Nephron progenitor cell (in vitro differentiated cells): ENCODE measurements at regions not wholly inside any gene's neighbourhood (a gene's known extent, or its start where the extent isn't known, plus 50 kb on each side); places are given as distances from the start of the nearest gene placed in this dataset.

ENCODE experiments used
- DNase-seq: peaks from one replicate; pipeline ENCODE4 v3.0.0; 2021
- H3K27ac Mint-ChIP-seq: 2 replicates; pipeline ENCODE4 v1.8.0; 2021; ENCODE audit warnings: mild to moderate bottlenecking, moderate library complexity, mixed read lengths
- H3K27me3 Mint-ChIP-seq: 2 replicates; pipeline ENCODE4 v1.8.0; 2021; ENCODE audit warnings: mild to moderate bottlenecking, low read depth, mixed read lengths; ENCODE audit not compliant: poor library complexity
- H3K36me3 Mint-ChIP-seq: 2 replicates; pipeline ENCODE4 v1.8.0; 2021; ENCODE audit warnings: low read depth, mixed read lengths
- H3K4me1 Mint-ChIP-seq: 2 replicates; pipeline ENCODE4 v1.8.0; 2021; ENCODE audit warnings: mixed read lengths
- H3K4me3 Mint-ChIP-seq: 2 replicates; pipeline ENCODE4 v1.8.0; 2021; ENCODE audit warnings: mild to moderate bottlenecking, moderate library complexity, mixed read lengths
- H3K9me3 Mint-ChIP-seq: 2 replicates; pipeline ENCODE4 v1.8.0; 2021; ENCODE audit warnings: mild to moderate bottlenecking, moderate library complexity, mixed read lengths
- TF ChIP-seq, protein P1 (sequence below): fragments of 200-600 bp; sonication (generic); IDR thresholded peaks from 2 replicates; pipeline ENCODE4 v1.5.0; 2021; ENCODE audit warnings: antibody characterized with exemption

DNA sequence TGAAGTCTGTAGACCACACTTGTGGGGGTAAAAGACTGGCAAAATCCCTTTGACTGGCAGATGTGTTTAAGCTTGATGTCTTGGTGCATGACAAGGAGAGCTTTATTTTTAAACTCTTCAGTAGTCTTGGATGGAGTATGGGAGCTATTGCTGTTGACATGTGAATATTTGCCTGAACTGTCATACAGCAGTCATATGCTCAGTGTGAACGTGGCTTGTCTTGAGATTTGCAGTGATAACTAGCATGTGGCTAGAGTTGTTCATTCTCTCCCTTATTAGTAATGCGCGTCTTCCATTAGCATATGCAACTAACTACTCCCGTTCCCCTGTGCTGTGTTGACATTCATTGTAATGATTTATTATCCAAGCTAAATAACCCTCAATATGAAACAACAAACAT lies 523.6 kb upstream of the WWC1 start:
- no peak overlapping the region for H3K4me3 Mint-ChIP-seq
- no peaks in the 10 kb centered on the region for H3K36me3 Mint-ChIP-seq
- H3K27ac Mint-ChIP-seq = no peak overlapping the region
- TF ChIP-seq, protein P1, sequence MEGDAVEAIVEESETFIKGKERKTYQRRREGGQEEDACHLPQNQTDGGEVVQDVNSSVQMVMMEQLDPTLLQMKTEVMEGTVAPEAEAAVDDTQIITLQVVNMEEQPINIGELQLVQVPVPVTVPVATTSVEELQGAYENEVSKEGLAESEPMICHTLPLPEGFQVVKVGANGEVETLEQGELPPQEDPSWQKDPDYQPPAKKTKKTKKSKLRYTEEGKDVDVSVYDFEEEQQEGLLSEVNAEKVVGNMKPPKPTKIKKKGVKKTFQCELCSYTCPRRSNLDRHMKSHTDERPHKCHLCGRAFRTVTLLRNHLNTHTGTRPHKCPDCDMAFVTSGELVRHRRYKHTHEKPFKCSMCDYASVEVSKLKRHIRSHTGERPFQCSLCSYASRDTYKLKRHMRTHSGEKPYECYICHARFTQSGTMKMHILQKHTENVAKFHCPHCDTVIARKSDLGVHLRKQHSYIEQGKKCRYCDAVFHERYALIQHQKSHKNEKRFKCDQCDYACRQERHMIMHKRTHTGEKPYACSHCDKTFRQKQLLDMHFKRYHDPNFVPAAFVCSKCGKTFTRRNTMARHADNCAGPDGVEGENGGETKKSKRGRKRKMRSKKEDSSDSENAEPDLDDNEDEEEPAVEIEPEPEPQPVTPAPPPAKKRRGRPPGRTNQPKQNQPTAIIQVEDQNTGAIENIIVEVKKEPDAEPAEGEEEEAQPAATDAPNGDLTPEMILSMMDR = no peak
- no peak for DNase-seq
- H3K27me3 Mint-ChIP-seq = peaks cover 4% of the 10 kb centered on the region
- no peaks in the 10 kb centered on the region for H3K9me3 Mint-ChIP-seq
- H3K4me1 Mint-ChIP-seq = peaks cover 26% of the 10 kb centered on the region

GRCh38 chr5:167769846-167770413 lies 521.5 kb upstream of the WWC1 start:
- Mint-ChIP-seq H3K4me1 (peaks cover 7% of the 10 kb centered on the region), H3K27ac (no peak overlapping the region), H3K36me3 (no peaks in the 10 kb centered on the region), H3K27me3 (peaks cover under 1% of the 10 kb centered on the region), H3K4me3 (no peak overlapping the region), H3K9me3 (no peaks in the 10 kb centered on the region)
- TF ChIP-seq, protein P1 = no peak
- DNase-seq = no peak

DNA sequence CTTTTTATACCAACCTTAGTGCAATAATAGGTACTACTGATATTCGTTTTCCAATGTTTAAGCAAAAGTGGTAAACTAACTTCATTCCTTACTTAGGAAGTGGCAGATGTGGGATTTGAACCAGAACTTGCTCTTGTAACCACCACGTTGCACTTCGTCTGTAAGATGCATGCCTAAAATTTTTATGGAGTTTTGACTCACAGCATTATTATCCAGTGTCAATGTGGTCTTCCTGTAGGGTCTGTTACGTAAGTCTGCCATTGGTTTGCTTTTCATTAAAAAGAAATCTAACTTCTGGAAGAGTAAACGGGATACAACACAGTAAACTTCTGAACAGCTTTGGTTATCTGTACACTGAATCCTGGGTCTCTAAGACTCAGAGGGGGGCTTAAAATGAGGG lies 521.0 kb upstream of the WWC1 start:
- no peak for DNase-seq
- no peaks in the 10 kb centered on the region for H3K9me3 Mint-ChIP-seq
- peaks cover 2% of the 10 kb centered on the region for H3K4me1 Mint-ChIP-seq
- H3K27ac Mint-ChIP-seq = no peak overlapping the region
- H3K4me3 Mint-ChIP-seq = no peak overlapping the region
- no peaks in the 10 kb centered on the region for H3K27me3 Mint-ChIP-seq
- no peaks in the 10 kb centered on the region for H3K36me3 Mint-ChIP-seq
- TF ChIP-seq, protein P1 = no peak

- DNase-seq = no peak
- no peaks in the 10 kb centered on the region for H3K27me3 Mint-ChIP-seq
- no peaks in the 10 kb centered on the region for H3K4me1 Mint-ChIP-seq
- H3K9me3 Mint-ChIP-seq = no peaks in the 10 kb centered on the region
- H3K27ac Mint-ChIP-seq = no peak overlapping the region
- H3K36me3 Mint-ChIP-seq = no peaks in the 10 kb centered on the region
- TF ChIP-seq, protein P1 = no peak
- H3K4me3 Mint-ChIP-seq = no peak overlapping the region
Measured at GRCh38 chr5:167771571-167771970, 519.9 kb upstream of the WWC1 start.

GRCh38 chr5:167773668-167774301 lies 517.7 kb upstream of the WWC1 start:
- Mint-ChIP-seq H3K27ac (no peak overlapping the region), H3K27me3 (peaks cover 4% of the 10 kb centered on the region), H3K9me3 (no peaks in the 10 kb centered on the region), H3K4me3 (no peak overlapping the region), H3K4me1 (no peaks in the 10 kb centered on the region), H3K36me3 (no peaks in the 10 kb centered on the region)
- TF ChIP-seq, protein P1 = no peak
- no peak for DNase-seq

- Mint-ChIP-seq H3K27ac (no peak overlapping the region), H3K9me3 (no peaks in the 10 kb centered on the region), H3K36me3 (no peaks in the 10 kb centered on the region)
Measured at GRCh38 chr5:167777746-167778145, 513.7 kb upstream of the WWC1 start.

More at GRCh38 chr5:167777746-167778145, 513.7 kb upstream of the WWC1 start:
- Mint-ChIP-seq H3K4me1 (no peaks in the 10 kb centered on the region), H3K27me3 (peaks cover 4% of the 10 kb centered on the region), H3K4me3 (no peak overlapping the region)
- TF ChIP-seq, protein P1 = no peak
- no peak for DNase-seq
